ENCODE measurements at regions not wholly inside any gene's neighbourhood (a gene's known extent, or its start where the extent isn't known, plus 50 kb on each side); places are given as distances from the start of the nearest gene placed in this dataset.
A peak's percentile ranks its signal among the peaks of the same experiment; 100 is the strongest.

DNA sequence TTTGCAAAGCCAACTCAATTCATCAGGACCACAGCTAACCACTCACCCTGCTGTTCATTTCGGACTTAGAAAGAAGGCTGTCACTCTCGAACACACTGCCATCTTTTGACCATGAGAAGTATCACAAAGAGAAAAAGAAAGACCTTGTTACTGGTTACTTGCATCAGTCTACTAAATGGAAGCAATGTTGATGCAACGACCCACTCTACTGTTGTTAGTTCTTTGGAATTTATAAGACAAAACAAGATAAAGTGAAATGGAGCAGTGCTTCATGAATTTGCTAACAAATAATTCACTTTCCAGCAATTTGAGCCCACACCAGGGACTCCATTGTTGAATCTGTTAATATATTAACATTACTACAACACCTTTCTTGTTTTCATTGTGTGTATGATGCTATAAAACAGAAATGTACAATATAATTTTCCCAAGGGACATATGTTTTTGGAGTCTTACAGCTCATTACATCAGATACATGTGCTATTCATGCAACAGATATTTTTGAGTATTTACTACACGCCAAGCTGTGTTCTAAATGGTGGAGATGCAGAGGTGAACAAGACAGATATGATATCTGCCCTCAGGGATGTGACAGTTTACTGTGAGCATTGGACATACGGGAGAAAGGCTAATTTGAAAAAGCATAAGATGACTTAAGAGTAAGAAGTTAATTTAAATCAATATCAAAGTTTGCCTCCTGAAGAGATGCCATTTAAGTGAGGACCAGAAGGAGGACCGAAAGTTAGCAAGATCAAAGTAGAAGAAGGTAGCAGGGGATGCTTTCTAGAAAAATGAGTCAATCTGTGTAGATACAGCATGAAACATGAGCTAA lies 87.2 kb downstream of the AREG start:
- no peaks in the 10 kb centered on the region for H3K27me3 ChIP-seq (ENCODE audit: insufficient read depth, low read length)
- H3K4me3 ChIP-seq (ENCODE audit: low read depth, low read length), result no peak overlapping the region
- no peak overlapping the region for H2AFZ ChIP-seq (ENCODE audit: low read length, unreplicated experiment)
- peaks cover 22% of the 10 kb centered on the region for H3K4me1 ChIP-seq (ENCODE audit: control insufficient read depth, insufficient read depth, low read length, unreplicated experiment)
- H3K36me3 ChIP-seq (ENCODE audit: insufficient read depth, low read length), result no peaks in the 10 kb centered on the region
- H3K27ac ChIP-seq (ENCODE audit: low read depth, low read length), result peak overlapping the region; percentile 1; the same call in 1 of the 2 replicates
- H3K79me2 ChIP-seq (ENCODE audit: control insufficient read depth, insufficient read depth, low read length, unreplicated experiment), result no peaks in the 10 kb centered on the region

DNA sequence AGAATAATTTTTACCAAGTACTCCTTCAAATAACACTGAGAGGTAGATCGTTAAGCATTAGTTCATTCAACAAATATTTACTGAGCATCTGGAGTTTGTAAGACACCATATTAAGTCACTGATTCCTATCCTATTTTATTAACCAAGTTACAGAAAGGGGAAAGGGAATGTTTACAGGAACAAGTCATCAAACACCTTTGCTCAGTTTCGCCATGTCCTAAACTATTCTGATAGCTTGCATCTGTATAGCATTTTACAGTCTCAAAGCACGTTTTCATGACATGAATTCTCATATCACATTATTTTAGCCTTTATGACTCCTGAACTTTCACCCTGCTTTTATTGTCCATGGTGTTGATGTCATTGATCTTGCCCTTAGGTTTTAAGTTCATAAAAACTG lies 89.2 kb downstream of the AREG start:
- Histone ChIP-seq H3K27me3 (ENCODE audit: insufficient read depth, low read length) (no peaks in the 10 kb centered on the region), H3K27ac (ENCODE audit: low read depth, low read length) (no peak overlapping the region), H3K4me3 (ENCODE audit: low read depth, low read length) (no peak overlapping the region), H3K79me2 (ENCODE audit: control insufficient read depth, insufficient read depth, low read length, unreplicated experiment) (no peaks in the 10 kb centered on the region), H3K36me3 (ENCODE audit: insufficient read depth, low read length) (no peaks in the 10 kb centered on the region), H3K4me1 (ENCODE audit: control insufficient read depth, insufficient read depth, low read length, unreplicated experiment) (peaks cover 34% of the 10 kb centered on the region), H2AFZ (ENCODE audit: low read length, unreplicated experiment) (no peak overlapping the region)

DNA sequence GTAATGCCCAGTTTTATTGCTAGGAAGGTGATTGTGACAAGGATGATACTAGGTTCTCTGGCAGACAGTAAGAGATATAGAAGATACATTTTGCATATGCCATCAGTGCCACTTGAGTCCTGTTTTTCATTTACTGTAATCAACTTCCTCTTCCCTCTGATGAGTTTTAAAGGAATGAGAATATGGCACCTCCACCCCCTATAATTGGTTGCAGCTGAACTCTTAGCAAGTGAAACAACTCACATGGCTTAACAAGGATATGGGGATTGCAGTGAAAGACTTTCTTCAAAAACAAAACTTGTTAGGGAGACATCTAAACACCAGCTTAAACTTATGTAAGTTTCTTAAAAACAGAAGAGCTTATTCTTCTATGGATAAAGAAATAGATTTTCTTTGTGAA lies 90.0 kb downstream of the AREG start:
- Histone ChIP-seq H3K4me3 (ENCODE audit: low read depth, low read length) (no peak overlapping the region), H2AFZ (ENCODE audit: low read length, unreplicated experiment) (peak overlapping the region; percentile 62), H3K79me2 (ENCODE audit: control insufficient read depth, insufficient read depth, low read length, unreplicated experiment) (no peaks in the 10 kb centered on the region), H3K27me3 (ENCODE audit: insufficient read depth, low read length) (no peaks in the 10 kb centered on the region), H3K4me1 (ENCODE audit: control insufficient read depth, insufficient read depth, low read length, unreplicated experiment) (peaks cover 41% of the 10 kb centered on the region), H3K27ac (ENCODE audit: low read depth, low read length) (no peak overlapping the region), H3K36me3 (ENCODE audit: insufficient read depth, low read length) (no peaks in the 10 kb centered on the region)

DNA sequence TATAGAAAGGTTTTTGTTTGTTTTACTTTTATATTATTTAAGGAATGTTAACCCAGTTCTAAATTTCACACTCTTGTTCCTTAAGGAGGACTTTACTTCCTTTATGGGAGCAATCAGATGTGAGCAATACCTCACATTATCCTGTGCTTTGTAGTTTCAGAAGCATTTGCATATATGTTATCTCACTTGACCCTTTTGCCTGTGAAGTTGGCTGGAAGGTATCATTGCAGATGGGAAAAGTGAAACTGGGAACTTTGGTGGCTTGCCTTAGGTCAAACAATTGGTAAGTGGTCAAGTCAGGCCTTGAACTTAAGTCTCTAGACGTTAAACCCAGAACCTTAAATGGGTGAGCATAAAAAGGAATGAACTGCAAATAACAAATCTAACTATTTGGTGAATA lies 90.6 kb downstream of the AREG start:
- Histone ChIP-seq H3K36me3 (ENCODE audit: insufficient read depth, low read length) (no peaks in the 10 kb centered on the region), H3K4me1 (ENCODE audit: control insufficient read depth, insufficient read depth, low read length, unreplicated experiment) (peaks cover 46% of the 10 kb centered on the region), H3K79me2 (ENCODE audit: control insufficient read depth, insufficient read depth, low read length, unreplicated experiment) (no peaks in the 10 kb centered on the region), H2AFZ (ENCODE audit: low read length, unreplicated experiment) (no peak overlapping the region), H3K4me3 (ENCODE audit: low read depth, low read length) (no peak overlapping the region), H3K27me3 (ENCODE audit: insufficient read depth, low read length) (no peaks in the 10 kb centered on the region), H3K27ac (ENCODE audit: low read depth, low read length) (no peak overlapping the region)

DNA sequence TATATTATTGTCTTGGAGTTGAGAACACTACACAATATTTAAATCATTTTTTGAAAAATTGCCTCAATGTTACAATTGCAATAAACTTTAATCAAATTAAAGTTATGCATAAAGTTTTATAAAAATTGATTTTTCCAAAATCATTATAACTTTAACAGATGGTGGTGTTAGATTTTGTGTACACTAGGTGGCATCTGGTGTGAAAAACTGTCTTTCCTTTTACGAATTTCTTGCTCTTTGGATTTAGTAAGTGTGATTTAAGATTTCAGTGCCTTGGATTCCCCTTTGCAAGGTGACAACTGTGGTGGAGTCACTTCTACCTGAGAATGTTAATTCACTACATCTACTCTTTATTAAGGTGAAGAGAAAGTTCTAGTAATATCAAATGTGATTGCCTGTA lies 91.6 kb downstream of the AREG start:
- Histone ChIP-seq H3K4me3 (ENCODE audit: low read depth, low read length) (no peak overlapping the region), H2AFZ (ENCODE audit: low read length, unreplicated experiment) (peak overlapping the region; percentile 28), H3K36me3 (ENCODE audit: insufficient read depth, low read length) (no peaks in the 10 kb centered on the region), H3K27me3 (ENCODE audit: insufficient read depth, low read length) (no peaks in the 10 kb centered on the region), H3K79me2 (ENCODE audit: control insufficient read depth, insufficient read depth, low read length, unreplicated experiment) (no peaks in the 10 kb centered on the region), H3K4me1 (ENCODE audit: control insufficient read depth, insufficient read depth, low read length, unreplicated experiment) (peaks cover 52% of the 10 kb centered on the region), H3K27ac (ENCODE audit: low read depth, low read length) (peak overlapping the region; percentile 8; the same call in 1 of the 2 replicates)

DNA sequence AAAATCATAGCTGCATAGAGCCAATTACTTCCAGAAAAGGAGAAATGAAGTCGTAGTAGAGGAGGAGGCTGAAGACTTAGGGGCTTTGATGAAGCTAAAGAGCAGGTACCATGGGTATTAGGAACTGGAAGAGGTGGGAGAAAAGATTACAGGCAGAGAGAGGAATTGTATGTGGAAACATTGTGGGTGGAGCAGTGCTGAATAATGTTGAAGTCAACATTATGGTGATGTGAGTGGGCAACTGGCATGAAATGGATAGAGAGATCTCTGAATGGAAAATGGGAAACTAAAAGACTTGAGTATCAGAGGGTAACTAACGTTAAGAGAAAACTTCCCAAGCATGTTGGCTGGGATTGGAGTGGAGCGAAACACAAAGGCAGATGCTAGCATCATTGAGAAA lies 92.5 kb downstream of the AREG start:
- H3K27ac ChIP-seq (ENCODE audit: low read depth, low read length), result peak overlapping the region; percentile 8
- no peaks in the 10 kb centered on the region for H3K27me3 ChIP-seq (ENCODE audit: insufficient read depth, low read length)
- no peaks in the 10 kb centered on the region for H3K36me3 ChIP-seq (ENCODE audit: insufficient read depth, low read length)
- peaks cover 50% of the 10 kb centered on the region for H3K4me1 ChIP-seq (ENCODE audit: control insufficient read depth, insufficient read depth, low read length, unreplicated experiment)
- no peak overlapping the region for H3K4me3 ChIP-seq (ENCODE audit: low read depth, low read length)
- H3K79me2 ChIP-seq (ENCODE audit: control insufficient read depth, insufficient read depth, low read length, unreplicated experiment), result no peaks in the 10 kb centered on the region
- H2AFZ ChIP-seq (ENCODE audit: low read length, unreplicated experiment), result peak overlapping the region; percentile 28

DNA sequence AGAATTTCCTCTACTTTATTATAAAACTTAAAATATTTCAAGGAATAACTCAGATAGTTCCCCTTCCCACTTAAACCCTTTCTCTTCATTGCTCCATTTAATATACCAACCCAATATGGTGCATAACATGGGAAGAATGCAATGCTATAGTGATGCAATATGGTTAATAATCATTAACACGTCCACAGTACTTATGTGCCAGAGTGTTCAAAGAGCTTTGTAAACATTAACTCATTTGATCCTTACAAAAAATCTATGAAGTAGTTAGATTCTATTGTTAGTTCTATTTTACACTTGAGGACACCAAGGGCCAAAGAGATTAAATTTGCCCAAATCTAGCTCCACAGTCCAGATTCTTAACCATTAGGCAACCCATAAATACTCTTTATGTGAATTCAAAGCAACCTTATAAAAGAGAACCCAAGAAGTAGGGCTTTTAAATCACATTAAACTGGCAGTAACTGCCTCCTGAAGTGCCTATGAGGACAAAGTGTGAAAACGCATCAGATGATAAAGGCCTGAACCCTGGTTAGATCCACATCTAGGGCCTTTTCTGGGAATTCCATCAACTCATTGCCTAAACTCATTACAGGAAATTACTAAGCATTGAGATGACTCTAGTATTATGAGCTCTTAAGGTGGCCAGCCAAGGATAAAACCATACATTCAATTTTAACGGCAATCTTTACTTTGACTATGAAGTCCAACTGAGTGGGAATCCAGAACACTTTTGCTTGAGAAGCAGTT lies 94.3 kb downstream of the AREG start:
- Histone ChIP-seq H3K79me2 (ENCODE audit: control insufficient read depth, insufficient read depth, low read length, unreplicated experiment) (no peaks in the 10 kb centered on the region), H3K4me3 (ENCODE audit: low read depth, low read length) (no peak overlapping the region), H3K36me3 (ENCODE audit: insufficient read depth, low read length) (no peaks in the 10 kb centered on the region), H3K27me3 (ENCODE audit: insufficient read depth, low read length) (no peaks in the 10 kb centered on the region), H2AFZ (ENCODE audit: low read length, unreplicated experiment) (peak overlapping the region; percentile 7), H3K27ac (ENCODE audit: low read depth, low read length) (peak overlapping the region; percentile 71), H3K4me1 (ENCODE audit: control insufficient read depth, insufficient read depth, low read length, unreplicated experiment) (peaks cover 64% of the 10 kb centered on the region)

DNA sequence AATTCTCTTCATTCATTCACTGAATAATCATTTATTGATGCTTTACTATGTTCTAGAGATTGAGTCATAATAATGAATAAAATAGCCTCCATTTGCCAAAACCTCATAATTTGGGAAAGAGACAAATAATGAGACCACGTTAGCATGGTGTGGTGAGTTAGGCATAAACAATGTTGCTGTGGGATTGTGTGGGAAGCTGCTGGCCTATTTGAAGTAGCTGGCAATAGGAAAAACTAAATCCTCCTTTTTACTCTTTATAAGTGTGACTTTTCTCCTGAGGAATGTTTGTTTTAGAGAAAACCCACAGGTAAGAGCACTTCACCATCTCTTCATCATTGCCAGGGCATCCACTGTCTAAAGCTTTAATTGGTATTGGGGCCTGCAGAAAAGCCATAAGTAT lies 95.3 kb downstream of the AREG start:
- Histone ChIP-seq H3K27ac (ENCODE audit: low read depth, low read length) (peak overlapping the region; percentile 71), H3K79me2 (ENCODE audit: control insufficient read depth, insufficient read depth, low read length, unreplicated experiment) (no peaks in the 10 kb centered on the region), H2AFZ (ENCODE audit: low read length, unreplicated experiment) (peak overlapping the region; percentile 12), H3K36me3 (ENCODE audit: insufficient read depth, low read length) (no peaks in the 10 kb centered on the region), H3K4me1 (ENCODE audit: control insufficient read depth, insufficient read depth, low read length, unreplicated experiment) (peaks cover 66% of the 10 kb centered on the region), H3K4me3 (ENCODE audit: low read depth, low read length) (no peak overlapping the region), H3K27me3 (ENCODE audit: insufficient read depth, low read length) (no peaks in the 10 kb centered on the region)

DNA sequence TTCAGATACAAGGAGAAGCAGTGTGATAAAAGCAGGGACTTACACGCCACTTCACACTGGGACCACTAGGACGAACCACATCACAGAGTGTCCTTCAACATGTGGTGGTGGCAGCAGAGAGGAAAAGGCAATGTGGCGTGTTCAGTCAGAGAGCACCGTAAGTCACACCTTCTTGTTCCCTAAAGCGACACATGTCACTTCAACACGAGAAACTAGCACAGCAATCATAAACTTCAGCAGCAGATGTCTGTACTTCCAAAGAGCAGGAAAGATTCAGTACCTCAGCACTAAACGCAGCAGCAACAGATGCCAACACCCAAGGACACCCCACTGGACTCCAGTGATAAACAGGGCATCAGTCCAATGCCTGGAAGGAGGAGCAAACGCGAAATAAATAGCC lies 96.7 kb downstream of the AREG start:
- Histone ChIP-seq H3K79me2 (ENCODE audit: control insufficient read depth, insufficient read depth, low read length, unreplicated experiment) (no peaks in the 10 kb centered on the region), H2AFZ (ENCODE audit: low read length, unreplicated experiment) (no peak overlapping the region), H3K36me3 (ENCODE audit: insufficient read depth, low read length) (no peaks in the 10 kb centered on the region), H3K4me1 (ENCODE audit: control insufficient read depth, insufficient read depth, low read length, unreplicated experiment) (peaks cover 73% of the 10 kb centered on the region), H3K27ac (ENCODE audit: low read depth, low read length) (no peak overlapping the region), H3K27me3 (ENCODE audit: insufficient read depth, low read length) (no peaks in the 10 kb centered on the region), H3K4me3 (ENCODE audit: low read depth, low read length) (no peak overlapping the region)

DNA sequence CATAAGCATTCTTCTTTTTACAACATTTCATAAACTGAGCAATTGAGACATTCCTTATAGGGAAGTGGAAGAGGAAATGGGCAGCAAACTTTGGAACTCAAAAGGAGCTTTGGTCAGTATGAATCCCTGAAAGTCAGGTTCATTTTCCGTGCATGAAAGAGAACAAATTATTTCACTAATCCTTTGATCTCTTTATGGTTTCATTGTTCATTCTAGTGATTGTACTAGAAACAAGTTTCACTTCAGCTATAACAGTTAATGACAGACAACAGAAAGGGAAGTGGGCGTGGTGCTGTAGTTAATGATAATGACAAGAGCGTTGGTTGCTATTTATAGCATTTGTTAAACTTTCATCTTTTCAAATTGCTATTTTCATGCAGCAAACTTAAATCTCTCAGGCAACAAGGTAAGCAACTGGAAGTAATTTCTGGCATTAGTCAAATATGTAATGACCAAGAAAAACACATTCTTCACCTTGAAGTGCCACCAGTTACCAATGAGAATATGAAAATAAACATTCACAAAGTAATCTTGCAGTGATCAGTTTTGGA lies 98.4 kb downstream of the AREG start:
- H3K27ac ChIP-seq (ENCODE audit: low read depth, low read length), result peak overlapping the region; percentile 86; the same call in 1 of the 2 replicates
- H3K79me2 ChIP-seq (ENCODE audit: control insufficient read depth, insufficient read depth, low read length, unreplicated experiment), result no peaks in the 10 kb centered on the region
- H3K4me3 ChIP-seq (ENCODE audit: low read depth, low read length), result no peak overlapping the region; the same call in 1 of the 2 replicates
- no peaks in the 10 kb centered on the region for H3K36me3 ChIP-seq (ENCODE audit: insufficient read depth, low read length)
- H3K27me3 ChIP-seq (ENCODE audit: insufficient read depth, low read length), result no peaks in the 10 kb centered on the region
- no peak overlapping the region for H2AFZ ChIP-seq (ENCODE audit: low read length, unreplicated experiment)
- peaks cover 66% of the 10 kb centered on the region for H3K4me1 ChIP-seq (ENCODE audit: control insufficient read depth, insufficient read depth, low read length, unreplicated experiment)

Data from ACC112 (cell line).